ENCODE measurements at regions not wholly inside any gene's neighbourhood (a gene's known extent, or its start where the extent isn't known, plus 50 kb on each side); places are given as distances from the start of the nearest gene placed in this dataset.

GRCh38 chr6:163950159-163950558 lies 535.6 kb downstream of the QKI start:
- no peak for TF ChIP-seq POLR2AphosphoS5 (IDR thresholded peaks at IDR 0.05)
- TF ChIP-seq CTCF (IDR thresholded peaks at IDR 0.05; ENCODE audit: poor library complexity, severe bottlenecking) = no peak
- TF ChIP-seq EZH2 (IDR thresholded peaks at IDR 0.05; ENCODE audit: borderline replicate concordance, insufficient read depth, low read length, poor library complexity, severe bottlenecking) = no peak
- no peak for TF ChIP-seq REST (IDR thresholded peaks at IDR 0.05; ENCODE audit: borderline replicate concordance)
- TF ChIP-seq TAF1 (IDR thresholded peaks at IDR 0.05; ENCODE audit: low read depth) = no peak
- TF ChIP-seq SMC3 (conservative IDR thresholded peaks at IDR 0.05; ENCODE audit: poor library complexity) = no peak

All from neural cell (in vitro differentiated cells).